Heart left ventricle (tissue), 13 donors: ENCODE measurements at regions not wholly inside any gene's neighbourhood (a gene's known extent, or its start where the extent isn't known, plus 50 kb on each side); places are given as distances from the start of the nearest gene placed in this dataset.

ENCODE experiments used
- POLR2A ChIP-seq, 2 donors: fragments of 450-650 bp; IDR thresholded peaks; one replicate each; pipeline ENCODE4 v1.6.1; 2017; ENCODE audit warnings: antibody characterized with exemption in 2 of 2, mild to moderate bottlenecking in 2 of 2, moderate library complexity in 2 of 2
- TF ChIP-seq, protein P1 (sequence below), 12 donors: fragments of 200-600 bp; sonication (generic) in 4 of 12; IDR thresholded peaks; one replicate each; pipeline versions ENCODE4 v1.5.0 to v1.8.0; 2018 to 2022; ENCODE audit warnings: antibody characterized with exemption in 12 of 12, mild to moderate bottlenecking in 5 of 12
- donor health status: ischemic (EF 13 %, LVEDD 7.1; RV severe dilation, severe dysfunction).
- donor health status: DM: no; HTN: yes; CAD: no.
- donor health status: DM: no; HTN: no; CAD: no.
- donor health status: ischemic (EF 25% LVEDD 6.9; RV normal size, moderate dysfunction).
- donor health status: ischemic (EF 25% LVEDD 5.7; RV mildly dilated, moderate dysfunction).
- donor health status: ischemic (EF 35%, LVEDD 5.7; RV mildly dilated, moderate dysfunction).
- donor health status: nonischemic (EF 11% LVEDD 7.7; RV severe dilation, severe dysfunction).
- donor health status: DM: yes; HTN: yes; CAD: no.
- donor health status: PGD.
- donor health status: ischemic (EF 29% LVEDD 5.4; RV normal size, mild dysfunction).
- donor health status: nonischemic (EF 23%, LVEDD 6.1; RV moderate dilation, normal function).

DNA sequence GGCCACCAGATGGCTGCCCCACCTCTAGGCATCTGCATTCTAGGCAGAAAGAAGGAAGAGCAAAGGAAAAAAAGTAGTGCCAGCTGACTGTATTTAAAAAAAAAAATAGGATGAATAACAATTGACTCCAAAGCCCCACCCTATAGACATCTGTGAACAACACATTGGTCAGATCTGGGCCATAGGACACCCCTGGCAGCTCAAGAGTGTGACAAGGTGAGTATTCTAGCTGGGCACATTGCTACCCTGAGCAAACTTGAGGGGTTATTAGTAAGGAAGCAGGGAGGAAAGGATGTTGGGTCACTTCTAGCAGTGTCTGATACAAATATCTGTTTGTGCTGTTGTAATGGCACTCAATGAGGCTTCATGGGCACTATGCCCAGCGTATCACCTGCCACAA, 58.6 kb upstream of the NPAS2 start:
- TF ChIP-seq, protein P1, sequence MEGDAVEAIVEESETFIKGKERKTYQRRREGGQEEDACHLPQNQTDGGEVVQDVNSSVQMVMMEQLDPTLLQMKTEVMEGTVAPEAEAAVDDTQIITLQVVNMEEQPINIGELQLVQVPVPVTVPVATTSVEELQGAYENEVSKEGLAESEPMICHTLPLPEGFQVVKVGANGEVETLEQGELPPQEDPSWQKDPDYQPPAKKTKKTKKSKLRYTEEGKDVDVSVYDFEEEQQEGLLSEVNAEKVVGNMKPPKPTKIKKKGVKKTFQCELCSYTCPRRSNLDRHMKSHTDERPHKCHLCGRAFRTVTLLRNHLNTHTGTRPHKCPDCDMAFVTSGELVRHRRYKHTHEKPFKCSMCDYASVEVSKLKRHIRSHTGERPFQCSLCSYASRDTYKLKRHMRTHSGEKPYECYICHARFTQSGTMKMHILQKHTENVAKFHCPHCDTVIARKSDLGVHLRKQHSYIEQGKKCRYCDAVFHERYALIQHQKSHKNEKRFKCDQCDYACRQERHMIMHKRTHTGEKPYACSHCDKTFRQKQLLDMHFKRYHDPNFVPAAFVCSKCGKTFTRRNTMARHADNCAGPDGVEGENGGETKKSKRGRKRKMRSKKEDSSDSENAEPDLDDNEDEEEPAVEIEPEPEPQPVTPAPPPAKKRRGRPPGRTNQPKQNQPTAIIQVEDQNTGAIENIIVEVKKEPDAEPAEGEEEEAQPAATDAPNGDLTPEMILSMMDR (IDR thresholded peaks at IDR 0.05) = no peak
- TF ChIP-seq POLR2A (IDR thresholded peaks at IDR 0.05) = no peak
